ENCODE measurements at regions not wholly inside any gene's neighbourhood (a gene's known extent, or its start where the extent isn't known, plus 50 kb on each side); places are given as distances from the start of the nearest gene placed in this dataset.

DNA sequence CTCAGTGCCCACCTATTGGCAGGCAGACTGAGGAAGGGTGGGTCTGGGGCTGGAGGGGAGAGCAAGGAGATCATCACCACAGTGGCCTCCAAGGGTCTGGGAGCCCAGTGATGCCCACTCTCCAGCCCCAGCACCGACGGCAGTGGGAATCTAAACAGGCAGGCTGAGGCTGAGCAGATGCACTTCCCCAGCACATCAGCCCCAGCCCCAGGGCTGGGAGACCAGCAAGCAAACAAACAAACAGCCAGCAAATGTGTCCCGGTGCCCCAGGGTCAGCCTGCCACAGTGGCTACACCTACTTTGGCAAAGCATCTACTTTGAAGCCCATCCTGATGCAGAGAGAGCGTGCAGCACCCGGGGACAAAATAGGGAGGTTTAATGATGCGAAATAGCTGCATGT, 216.3 kb upstream of the ZC3H12A start:
- TF ChIP-seq CTCF (IDR thresholded peaks at IDR 0.05; ENCODE audit: insufficient read depth, low read depth, low read length), result no peak
- CTCF ChIA-PET, result no interaction called here
- H3K27me3 ChIP-seq (ENCODE audit: control insufficient read depth, insufficient read depth, low read length), result no peaks in the 10 kb centered on the region
- no peak overlapping the region for H3K4me3 ChIP-seq (ENCODE audit: low read depth, low read length)
- H3K36me3 ChIP-seq (ENCODE audit: control insufficient read depth, insufficient read depth, low read length), result no peaks in the 10 kb centered on the region
- POLR2A ChIA-PET, result no interaction called here
- no peak for DNase-seq (ENCODE audit: low read depth)

GRCh38 chr1:37259019-37259418, 215.4 kb upstream of the ZC3H12A start:
- ChIA-PET POLR2A (no interaction called here), CTCF (no interaction called here)
- Histone ChIP-seq H3K4me3 (ENCODE audit: low read depth, low read length) (no peak overlapping the region), H3K36me3 (ENCODE audit: control insufficient read depth, insufficient read depth, low read length) (no peaks in the 10 kb centered on the region), H3K27me3 (ENCODE audit: control insufficient read depth, insufficient read depth, low read length) (no peaks in the 10 kb centered on the region)
- no peak for TF ChIP-seq CTCF (IDR thresholded peaks at IDR 0.05; ENCODE audit: insufficient read depth, low read depth, low read length)
- no peak for DNase-seq (ENCODE audit: low read depth)

DNA sequence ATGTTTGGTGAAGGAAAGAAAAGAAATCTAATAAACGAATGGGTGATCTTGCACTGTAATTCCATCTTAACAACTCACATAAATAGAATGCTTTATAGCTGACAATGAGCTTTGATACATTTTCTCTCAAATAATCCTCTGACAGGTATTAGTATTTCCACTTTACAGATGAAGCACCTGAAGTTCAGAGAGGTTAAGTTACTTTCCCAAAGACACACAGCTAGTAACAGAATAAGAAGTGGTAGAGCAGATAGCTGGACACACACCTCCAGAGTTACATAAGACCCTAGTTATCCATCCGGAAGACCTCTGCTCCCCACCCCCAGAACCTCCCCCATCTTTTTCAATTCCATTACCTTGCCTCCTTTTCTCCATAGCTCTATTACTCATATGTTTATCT, 213.3 kb upstream of the ZC3H12A start:
- Histone ChIP-seq H3K36me3 (ENCODE audit: control insufficient read depth, insufficient read depth, low read length) (no peaks in the 10 kb centered on the region), H3K27me3 (ENCODE audit: control insufficient read depth, insufficient read depth, low read length) (no peaks in the 10 kb centered on the region), H3K4me3 (ENCODE audit: low read depth, low read length) (no peak overlapping the region)
- no peak for DNase-seq (ENCODE audit: low read depth)
- no peak for TF ChIP-seq CTCF (IDR thresholded peaks at IDR 0.05; ENCODE audit: insufficient read depth, low read depth, low read length)
- ChIA-PET POLR2A (no interaction called here), CTCF (no interaction called here)

- no peak for DNase-seq (ENCODE audit: low read depth)
- POLR2A ChIA-PET, result no interaction called here
- no peak overlapping the region for H3K4me3 ChIP-seq (ENCODE audit: low read depth, low read length)
- no peaks in the 10 kb centered on the region for H3K27me3 ChIP-seq (ENCODE audit: control insufficient read depth, insufficient read depth, low read length)
- CTCF ChIA-PET, result no interaction called here
- no peak for TF ChIP-seq CTCF (IDR thresholded peaks at IDR 0.05; ENCODE audit: insufficient read depth, low read depth, low read length)
- no peaks in the 10 kb centered on the region for H3K36me3 ChIP-seq (ENCODE audit: control insufficient read depth, insufficient read depth, low read length)
These were observed 211.8 kb upstream of the ZC3H12A start for GRCh38 chr1:37262439-37263170.

DNA sequence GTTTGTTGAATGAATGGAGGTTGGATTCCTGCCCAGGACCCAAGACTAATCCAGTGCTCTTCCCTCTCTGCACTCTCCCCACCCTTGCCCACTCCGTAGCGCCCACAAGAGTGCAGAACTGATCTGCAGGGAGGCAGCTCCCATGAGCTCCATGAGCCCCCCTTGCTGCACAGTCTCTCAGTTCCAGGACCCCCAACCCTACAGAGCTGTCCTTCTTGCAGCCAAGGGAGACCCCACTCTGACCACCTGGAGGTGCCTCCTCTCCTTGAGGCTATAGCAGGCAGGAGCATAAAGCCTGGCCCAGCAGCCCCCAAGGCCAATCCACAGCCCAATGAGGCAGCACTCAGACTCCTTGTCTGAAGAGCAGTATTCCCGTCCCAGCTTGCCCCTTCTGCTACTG, 209.2 kb upstream of the ZC3H12A start:
- no peak for TF ChIP-seq CTCF (IDR thresholded peaks at IDR 0.05; ENCODE audit: insufficient read depth, low read depth, low read length)
- no peak for DNase-seq (ENCODE audit: low read depth)
- Histone ChIP-seq H3K36me3 (ENCODE audit: control insufficient read depth, insufficient read depth, low read length) (no peaks in the 10 kb centered on the region), H3K4me3 (ENCODE audit: low read depth, low read length) (no peak overlapping the region), H3K27me3 (ENCODE audit: control insufficient read depth, insufficient read depth, low read length) (no peaks in the 10 kb centered on the region)
- ChIA-PET CTCF (no interaction called here), POLR2A (no interaction called here)
